GM06990 (cell line): ENCODE measurements at regions not wholly inside any gene's neighbourhood (a gene's known extent, or its start where the extent isn't known, plus 50 kb on each side); places are given as distances from the start of the nearest gene placed in this dataset.

Experiments used
- DNase-seq: peaks from one replicate; pipeline ENCODE4 v3.0.0-alpha.2; 2011; ENCODE audit not compliant: insufficient read length; ENCODE audit errors: extremely low read depth
- H3K27me3 ChIP-seq: replicated peaks from 2 replicates; pipeline ENCODE4 v1.6.0; 2011; ENCODE audit warnings: low read length; ENCODE audit not compliant: control insufficient read depth, insufficient read depth
- H3K36me3 ChIP-seq: 2 replicates; pipeline ENCODE4 v1.5.1; 2011; ENCODE audit warnings: low read length; ENCODE audit not compliant: control insufficient read depth, insufficient read depth
- H3K4me3 ChIP-seq: replicated peaks from 2 replicates; pipeline ENCODE4 v1.5.1; 2011; ENCODE audit warnings: low read depth, mild to moderate bottlenecking, control low read depth, low read length
- CTCF ChIP-seq: IDR thresholded peaks from 2 replicates; pipeline ENCODE4 v1.5.1; 2011; ENCODE audit warnings: low read length, control low read depth, mild to moderate bottlenecking, inconsistent platforms; ENCODE audit not compliant: insufficient read depth, poor library complexity, severe bottlenecking

GRCh38 chrX:27910412-27910811, 70.8 kb downstream of the DCAF8L1 start:
- no peak for DNase-seq
- no peak for TF ChIP-seq CTCF
- Histone ChIP-seq H3K27me3 (no peaks in the 10 kb centered on the region), H3K36me3 (no peaks in the 10 kb centered on the region), H3K4me3 (no peak overlapping the region)

GRCh38 chrX:27903960-27904359, 77.3 kb downstream of the DCAF8L1 start:
- DNase-seq = no peak
- Histone ChIP-seq H3K36me3 (no peaks in the 10 kb centered on the region), H3K27me3 (no peaks in the 10 kb centered on the region)

GRCh38 chrX:27893871-27894270, 86.1 kb downstream of the MAGEB10 start:
- TF ChIP-seq CTCF = no peak
- no peak for DNase-seq
- Histone ChIP-seq H3K4me3 (no peak overlapping the region), H3K36me3 (no peaks in the 10 kb centered on the region), H3K27me3 (no peaks in the 10 kb centered on the region)

More at GRCh38 chrX:27903960-27904359, 77.3 kb downstream of the DCAF8L1 start:
- TF ChIP-seq CTCF = no peak
- H3K4me3 ChIP-seq = no peak overlapping the region

GRCh38 chrX:27893211-27893610, 85.4 kb downstream of the MAGEB10 start:
- DNase-seq = no peak
- TF ChIP-seq CTCF = no peak
- H3K27me3 ChIP-seq = no peaks in the 10 kb centered on the region
- no peak overlapping the region for H3K4me3 ChIP-seq
- H3K36me3 ChIP-seq = no peaks in the 10 kb centered on the region

- no peak overlapping the region for H3K4me3 ChIP-seq
- no peaks in the 10 kb centered on the region for H3K36me3 ChIP-seq
- DNase-seq = no peak
- no peaks in the 10 kb centered on the region for H3K27me3 ChIP-seq
- no peak for TF ChIP-seq CTCF
These were observed 82.8 kb downstream of the MAGEB10 start for GRCh38 chrX:27890611-27891010.

GRCh38 chrX:27889878-27890277, 82.1 kb downstream of the MAGEB10 start:
- H3K27me3 ChIP-seq = no peaks in the 10 kb centered on the region
- H3K36me3 ChIP-seq = no peaks in the 10 kb centered on the region
- no peak for TF ChIP-seq CTCF
- DNase-seq = no peak
- H3K4me3 ChIP-seq = no peak overlapping the region
